Ascending aorta (tissue), 2 donors: ENCODE measurements at regions not wholly inside any gene's neighbourhood (a gene's known extent, or its start where the extent isn't known, plus 50 kb on each side); places are given as distances from the start of the nearest gene placed in this dataset.

Experiments used
- DNase-seq, 2 donors: peaks; one replicate each; pipeline ENCODE4 v3.0.0-alpha.2; 2019; ENCODE audit warnings: low spot score in 2 of 2
- H3K27ac ChIP-seq, 2 donors: fragments of 200-600 bp; sonication (generic); one replicate each; pipeline ENCODE4 v1.5.1; 2016 to 2017; ENCODE audit warnings: mild to moderate bottlenecking in 1 of 2
- H3K27me3 ChIP-seq: fragments of 200-600 bp; sonication (generic); one replicate; pipeline ENCODE4 v1.5.1; 2017
- H3K36me3 ChIP-seq, 2 donors: fragments of 200-600 bp; sonication (generic); one replicate each; pipeline ENCODE4 v1.5.1; 2016
- H3K4me1 ChIP-seq, 2 donors: fragments of 200-600 bp; sonication (generic); one replicate each; pipeline ENCODE4 v1.5.1; 2016 to 2017; ENCODE audit warnings: mild to moderate bottlenecking in 1 of 2
- H3K4me3 ChIP-seq, 2 donors: fragments of 200-600 bp; sonication (generic); one replicate each; pipeline ENCODE4 v1.5.1; 2016 to 2017; ENCODE audit warnings: mild to moderate bottlenecking in 1 of 2
- H3K9me3 ChIP-seq, 2 donors: fragments of 200-600 bp; sonication (generic); one replicate each; pipeline ENCODE4 v1.5.1; 2016
- CTCF ChIP-seq, 3 experiments: fragments of 200-600 bp in 2 of 3; fragments of 450-650 bp in 1 of 3; sonication (generic) in 2 of 3; IDR thresholded peaks; one replicate each; pipeline ENCODE4 v1.5.1; 2016 to 2019; ENCODE audit warnings: antibody characterized with exemption in 3 of 3, mild to moderate bottlenecking in 1 of 3, moderate library complexity in 1 of 3
- intact Hi-C: fragments of 100-400 bp; cut with DNase I; formaldehyde crosslinking; loops from one replicate; pipeline ENCODE4 v1.15.1; 2023

DNA sequence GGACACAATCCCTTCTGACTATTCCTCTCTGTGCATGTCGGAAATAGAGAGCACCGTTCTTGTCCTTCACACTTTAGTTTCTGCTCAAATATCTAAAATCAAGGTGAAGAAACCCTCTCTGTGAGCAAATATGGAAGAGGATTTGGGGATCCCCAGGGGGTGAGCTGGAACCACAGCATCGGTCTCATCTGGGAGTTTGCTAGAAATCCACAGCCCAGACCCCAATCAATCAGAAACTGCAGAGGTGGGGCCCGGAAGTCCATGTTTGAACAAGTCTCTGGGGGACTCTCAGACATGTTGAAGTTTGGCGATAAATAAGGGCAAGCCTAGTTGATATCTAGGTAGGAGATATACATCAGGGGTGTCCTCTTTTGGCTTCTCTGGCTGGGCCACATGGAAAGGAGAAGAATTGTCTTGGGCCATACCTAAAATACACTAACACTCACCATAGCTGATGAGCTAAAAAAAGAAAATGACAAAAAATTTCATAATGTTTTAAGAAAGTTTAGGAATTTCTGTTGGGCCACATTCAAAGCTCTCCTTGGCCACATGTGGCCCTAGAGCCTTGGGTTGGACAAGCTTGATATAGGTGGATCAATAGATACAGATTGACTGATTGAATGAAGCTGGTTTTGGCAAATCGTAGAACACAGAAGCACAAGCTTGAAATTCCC is 168.0 kb upstream of the FOXF1 start:
- Histone ChIP-seq H3K27ac (peak overlapping the region; percentile 82 to 88), H3K4me3 (no peak overlapping the region), H3K27me3 (no peaks in the 10 kb centered on the region), H3K9me3 (no peaks in the 10 kb centered on the region), H3K36me3 (no peaks in the 10 kb centered on the region), H3K4me1 (peaks cover 3 to 16% of the 10 kb centered on the region in 2 donors)
- TF ChIP-seq CTCF (IDR thresholded peaks at IDR 0.05): no peak
- no peak for DNase-seq
- intact Hi-C loops: loop anchor here (2.0 kb wide), 2 partner anchors 23 to 169 kb away; partner anchors contain the start of gene FOXF1

GRCh38 chr16:86343027-86343795 is 167.1 kb upstream of the FOXF1 start:
- Histone ChIP-seq H3K9me3 (no peaks in the 10 kb centered on the region), H3K36me3 (no peaks in the 10 kb centered on the region), H3K27me3 (no peaks in the 10 kb centered on the region), H3K4me3 (peak overlapping the region; percentile 17 to 45), H3K4me1 (peaks cover 3 to 16% of the 10 kb centered on the region in 2 donors), H3K27ac (peak overlapping the region; percentile 82 to 88)
- intact Hi-C loops: loop anchor here (2.0 kb wide), 2 partner anchors 22 to 168 kb away; partner anchors contain the start of gene FOXF1
- DNase-seq: peak; percentile 55 to 84
- TF ChIP-seq CTCF (IDR thresholded peaks at IDR 0.05): no peak

GRCh38 chr16:86343796-86344585 is 166.3 kb upstream of the FOXF1 start:
- no peaks in the 10 kb centered on the region for H3K27me3 ChIP-seq
- peaks cover 3 to 16% of the 10 kb centered on the region in 2 donors for H3K4me1 ChIP-seq
- no peak for TF ChIP-seq CTCF (IDR thresholded peaks at IDR 0.05)
- no peak for DNase-seq
- intact Hi-C loops: loop anchor here (2.0 kb wide), 2 partner anchors 21 to 167 kb away; partner anchors contain the start of gene FOXF1
- H3K4me3 ChIP-seq: peak overlapping the region in 1 of 2 donors; percentile 45
- no peaks in the 10 kb centered on the region for H3K9me3 ChIP-seq
- H3K27ac ChIP-seq: peak overlapping the region; percentile 47 to 88
- no peaks in the 10 kb centered on the region for H3K36me3 ChIP-seq

- Histone ChIP-seq H3K4me3 (no peak overlapping the region), H3K4me1 (peaks cover 3 to 16% of the 10 kb centered on the region in 2 donors), H3K36me3 (no peaks in the 10 kb centered on the region), H3K27me3 (no peaks in the 10 kb centered on the region), H3K27ac (no peak overlapping the region), H3K9me3 (no peaks in the 10 kb centered on the region)
- intact Hi-C loops: no loop called here
- no peak for DNase-seq
- no peak for TF ChIP-seq CTCF (IDR thresholded peaks at IDR 0.05)
Measured at GRCh38 chr16:86344586-86344871, 165.8 kb upstream of the FOXF1 start.

DNA sequence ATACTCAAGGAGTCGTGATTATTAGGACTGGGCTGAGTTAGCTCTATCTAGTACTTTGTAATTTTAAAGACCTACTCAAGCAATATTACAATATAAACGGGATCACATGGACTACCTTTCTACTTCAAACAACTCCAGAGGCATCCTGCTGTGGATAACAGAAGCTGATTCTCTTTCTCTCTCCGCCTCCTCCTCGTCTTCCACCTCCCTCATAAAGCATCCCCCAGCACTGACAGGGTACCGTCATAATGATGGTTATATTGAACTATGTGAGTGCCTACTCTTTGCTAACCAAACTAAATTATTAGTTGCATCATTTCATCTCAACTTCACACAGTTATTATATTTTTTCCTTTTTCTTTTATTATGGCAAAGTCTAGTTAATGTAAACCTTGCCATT is 165.4 kb upstream of the FOXF1 start:
- peaks cover 2% of the 10 kb centered on the region for H3K27me3 ChIP-seq
- H3K4me1 ChIP-seq: peaks cover 3 to 16% of the 10 kb centered on the region in 2 donors
- intact Hi-C loops: no loop called here
- H3K4me3 ChIP-seq: no peak overlapping the region
- no peak for TF ChIP-seq CTCF (IDR thresholded peaks at IDR 0.05)
- no peak for DNase-seq
- no peaks in the 10 kb centered on the region for H3K36me3 ChIP-seq
- no peak overlapping the region for H3K27ac ChIP-seq
- H3K9me3 ChIP-seq: no peaks in the 10 kb centered on the region
